GM23338 (cell line): ENCODE measurements at regions not wholly inside any gene's neighbourhood (a gene's known extent, or its start where the extent isn't known, plus 50 kb on each side); places are given as distances from the start of the nearest gene placed in this dataset.

Source experiments
- ATAC-seq: fragments of 200-7000 bp; cut with Tn5 transposase; 3 replicates; pipeline ENCODE4 v1.9.1; 2020
- DNase-seq: peaks from one replicate; pipeline ENCODE4 v3.0.0-alpha.2; 2015; ENCODE audit warnings: low spot score
- H2AFZ ChIP-seq: fragments of 200-600 bp; sonication (generic); 2 replicates; pipeline ENCODE4 v1.8.0; 2016; ENCODE audit warnings: antibody characterized with exemption, mild to moderate bottlenecking, moderate library complexity
- H3F3A ChIP-seq: fragments of 200-600 bp; sonication (generic); replicated peaks from 2 replicates; pipeline ENCODE4 v1.8.0; 2017; ENCODE audit warnings: antibody characterized with exemption, mixed run types, low read depth
- H3K27ac ChIP-seq: fragments of 200-600 bp; sonication (generic); 2 replicates; pipeline ENCODE4 v1.6.1; 2016; ENCODE audit warnings: low read depth
- H3K27me3 ChIP-seq: fragments of 200-600 bp; sonication (generic); 2 replicates; pipeline ENCODE4 v1.8.0; 2016; ENCODE audit warnings: mild to moderate bottlenecking, mixed run types, moderate library complexity; ENCODE audit not compliant: insufficient read depth
- H3K36me3 ChIP-seq: fragments of 200-600 bp; sonication (generic); 2 replicates; pipeline ENCODE4 v1.8.0; 2016; ENCODE audit warnings: mild to moderate bottlenecking; ENCODE audit not compliant: insufficient read depth
- H3K4me1 ChIP-seq: fragments of 200-600 bp; sonication (generic); 2 replicates; pipeline ENCODE4 v1.8.0; 2016; ENCODE audit warnings: mild to moderate bottlenecking, moderate library complexity; ENCODE audit not compliant: insufficient read depth
- H3K4me2 ChIP-seq: fragments of 200-600 bp; sonication (generic); 2 replicates; pipeline ENCODE4 v1.7.1; 2017; ENCODE audit warnings: mixed run types
- H3K4me3 ChIP-seq: fragments of 200-600 bp; sonication (generic); 2 replicates; pipeline ENCODE4 v1.6.1; 2016; ENCODE audit warnings: mixed run types
- H3K79me2 ChIP-seq: fragments of 200-600 bp; sonication (generic); replicated peaks from 2 replicates; pipeline ENCODE4 v1.8.0; 2017; ENCODE audit warnings: mild to moderate bottlenecking; ENCODE audit not compliant: insufficient read depth
- H3K9me2 ChIP-seq: fragments of 200-600 bp; sonication (generic); 2 replicates; pipeline ENCODE4 v1.8.0; 2017; ENCODE audit not compliant: insufficient read depth
- H4K20me1 ChIP-seq: fragments of 200-600 bp; sonication (generic); replicated peaks from 2 replicates; pipeline ENCODE4 v1.8.0; 2017; ENCODE audit warnings: mild to moderate bottlenecking; ENCODE audit not compliant: insufficient read depth
- H3K27ac Mint-ChIP-seq: 2 replicates; pipeline ENCODE4 v1.8.0; 2020; ENCODE audit warnings: inconsistent platforms, mild to moderate bottlenecking, moderate library complexity, mixed read lengths
- H3K27me3 Mint-ChIP-seq: 3 replicates; pipeline ENCODE4 v1.8.0; 2022; ENCODE audit warnings: low read depth, mild to moderate bottlenecking, moderate library complexity, mixed read lengths, inconsistent platforms; ENCODE audit not compliant: insufficient read depth, poor library complexity
- H3K36me3 Mint-ChIP-seq: 3 replicates; pipeline ENCODE4 v1.8.0; 2021; ENCODE audit warnings: low read depth, mild to moderate bottlenecking, inconsistent platforms, moderate library complexity, mixed read lengths
- H3K4me1 Mint-ChIP-seq: 3 replicates; pipeline ENCODE4 v1.8.0; 2020; ENCODE audit warnings: mild to moderate bottlenecking, inconsistent platforms, mixed read lengths
- H3K4me3 Mint-ChIP-seq: 3 replicates; pipeline ENCODE4 v1.8.0; 2021; ENCODE audit warnings: moderate library complexity, mild to moderate bottlenecking, inconsistent platforms, mixed read lengths
- H3K9me3 Mint-ChIP-seq: 3 replicates; pipeline ENCODE4 v1.8.0; 2020; ENCODE audit warnings: moderate library complexity, mild to moderate bottlenecking, inconsistent platforms, mixed read lengths
- CREB1 ChIP-seq: fragments of 250-450 bp; sonication (Bioruptor Pico); IDR thresholded peaks from 2 replicates; pipeline ENCODE4 v1.5.0; 2020; ENCODE audit warnings: low read depth, mild to moderate bottlenecking, moderate library complexity
- EZH2 ChIP-seq: fragments of 200-600 bp; sonication (generic); IDR thresholded peaks from one replicate; pipeline ENCODE4 v1.8.0; 2017; ENCODE audit warnings: antibody characterized with exemption, mild to moderate bottlenecking, low read depth; ENCODE audit not compliant: unreplicated experiment
- EZH2phosphoT487 ChIP-seq: fragments of 200-600 bp; sonication (generic); IDR thresholded peaks from one replicate; pipeline ENCODE4 v1.8.1; 2018; ENCODE audit warnings: antibody characterized with exemption; ENCODE audit not compliant: unreplicated experiment
- JUNB ChIP-seq: IDR thresholded peaks from one replicate; pipeline ENCODE4 v1.6.1; 2016; ENCODE audit warnings: antibody characterized with exemption; ENCODE audit not compliant: unreplicated experiment
- NANOG ChIP-seq: IDR thresholded peaks from 2 replicates; pipeline ENCODE4 v1.6.1; 2016; ENCODE audit warnings: antibody characterized with exemption, borderline replicate concordance
- POLR2AphosphoS5 ChIP-seq: IDR thresholded peaks from 2 replicates; pipeline ENCODE4 v1.6.1; 2016; ENCODE audit warnings: antibody characterized with exemption, low read depth
- STAT1 ChIP-seq: IDR thresholded peaks from one replicate; pipeline ENCODE4 v1.6.1; 2016; ENCODE audit warnings: antibody characterized with exemption; ENCODE audit not compliant: unreplicated experiment
- ZNF114 ChIP-seq: fragments of 250-450 bp; sonication (Bioruptor Pico); IDR thresholded peaks from 2 replicates; pipeline ENCODE4 v1.5.0; 2020; ENCODE audit warnings: mild to moderate bottlenecking, moderate library complexity
- ZNF331 ChIP-seq: fragments of 250-450 bp; sonication (Bioruptor Pico); IDR thresholded peaks from 2 replicates; pipeline ENCODE4 v1.5.0; 2020; ENCODE audit warnings: low read depth, mild to moderate bottlenecking, moderate library complexity
- TF ChIP-seq, protein P1 (sequence below): fragments of 250-450 bp; sonication (Bioruptor Pico); IDR thresholded peaks from 2 replicates; pipeline ENCODE4 v1.5.0; 2020; ENCODE audit warnings: mild to moderate bottlenecking, moderate library complexity
- TF ChIP-seq, protein P2 (sequence below): IDR thresholded peaks from 2 replicates; pipeline ENCODE4 v1.6.1; 2016; ENCODE audit warnings: antibody characterized with exemption
- TF ChIP-seq, protein P3 (sequence below), 2 experiments: fragments of 200-600 bp in 1 of 2; sonication (generic) in 1 of 2; conservative IDR thresholded peaks; 2 replicates each; pipeline versions ENCODE4 v1.5.1 to v1.6.1; 2016 to 2017; ENCODE audit warnings: antibody characterized with exemption in 2 of 2, low read depth in 2 of 2, mild to moderate bottlenecking in 2 of 2, moderate library complexity in 1 of 2
- TF ChIP-seq, protein P4 (sequence below): IDR thresholded peaks from one replicate; pipeline ENCODE4 v1.6.1; 2018; ENCODE audit warnings: antibody characterized with exemption; ENCODE audit not compliant: unreplicated experiment

DNA sequence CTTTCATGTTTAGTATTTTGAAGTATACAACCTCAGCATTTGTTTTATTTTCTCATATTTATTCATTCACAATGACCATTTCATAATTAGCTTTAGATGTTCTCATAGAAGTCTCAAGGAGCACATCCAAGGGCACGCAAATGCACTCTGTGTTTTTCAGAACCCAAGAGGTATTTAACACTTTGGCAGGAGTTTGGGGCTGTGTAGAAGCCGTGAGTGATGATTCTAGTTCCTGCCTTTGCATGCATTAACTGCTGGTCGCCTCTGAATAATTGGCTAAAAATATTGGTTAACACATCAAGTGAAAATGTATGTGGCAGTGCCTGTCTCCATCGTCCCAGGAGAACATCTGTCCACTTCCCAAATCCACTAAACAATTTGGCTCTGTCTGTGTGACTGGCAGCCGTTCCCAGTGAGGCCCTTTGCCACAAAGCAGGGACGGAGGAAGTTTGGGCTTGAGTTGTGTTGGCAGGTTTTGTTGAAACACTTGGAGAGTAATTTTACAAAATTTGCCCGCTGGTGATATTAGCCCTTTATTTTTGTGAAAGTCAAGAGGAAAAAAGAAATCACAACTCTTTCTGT, 730.7 kb upstream of the SLIT2 start:
- H3F3A ChIP-seq = no peaks in the 10 kb centered on the region
- H3K9me2 ChIP-seq = peaks cover 6% of the 10 kb centered on the region; the same call in 1 of the 2 replicates
- TF ChIP-seq STAT1 = no peak
- TF ChIP-seq, protein P1, sequence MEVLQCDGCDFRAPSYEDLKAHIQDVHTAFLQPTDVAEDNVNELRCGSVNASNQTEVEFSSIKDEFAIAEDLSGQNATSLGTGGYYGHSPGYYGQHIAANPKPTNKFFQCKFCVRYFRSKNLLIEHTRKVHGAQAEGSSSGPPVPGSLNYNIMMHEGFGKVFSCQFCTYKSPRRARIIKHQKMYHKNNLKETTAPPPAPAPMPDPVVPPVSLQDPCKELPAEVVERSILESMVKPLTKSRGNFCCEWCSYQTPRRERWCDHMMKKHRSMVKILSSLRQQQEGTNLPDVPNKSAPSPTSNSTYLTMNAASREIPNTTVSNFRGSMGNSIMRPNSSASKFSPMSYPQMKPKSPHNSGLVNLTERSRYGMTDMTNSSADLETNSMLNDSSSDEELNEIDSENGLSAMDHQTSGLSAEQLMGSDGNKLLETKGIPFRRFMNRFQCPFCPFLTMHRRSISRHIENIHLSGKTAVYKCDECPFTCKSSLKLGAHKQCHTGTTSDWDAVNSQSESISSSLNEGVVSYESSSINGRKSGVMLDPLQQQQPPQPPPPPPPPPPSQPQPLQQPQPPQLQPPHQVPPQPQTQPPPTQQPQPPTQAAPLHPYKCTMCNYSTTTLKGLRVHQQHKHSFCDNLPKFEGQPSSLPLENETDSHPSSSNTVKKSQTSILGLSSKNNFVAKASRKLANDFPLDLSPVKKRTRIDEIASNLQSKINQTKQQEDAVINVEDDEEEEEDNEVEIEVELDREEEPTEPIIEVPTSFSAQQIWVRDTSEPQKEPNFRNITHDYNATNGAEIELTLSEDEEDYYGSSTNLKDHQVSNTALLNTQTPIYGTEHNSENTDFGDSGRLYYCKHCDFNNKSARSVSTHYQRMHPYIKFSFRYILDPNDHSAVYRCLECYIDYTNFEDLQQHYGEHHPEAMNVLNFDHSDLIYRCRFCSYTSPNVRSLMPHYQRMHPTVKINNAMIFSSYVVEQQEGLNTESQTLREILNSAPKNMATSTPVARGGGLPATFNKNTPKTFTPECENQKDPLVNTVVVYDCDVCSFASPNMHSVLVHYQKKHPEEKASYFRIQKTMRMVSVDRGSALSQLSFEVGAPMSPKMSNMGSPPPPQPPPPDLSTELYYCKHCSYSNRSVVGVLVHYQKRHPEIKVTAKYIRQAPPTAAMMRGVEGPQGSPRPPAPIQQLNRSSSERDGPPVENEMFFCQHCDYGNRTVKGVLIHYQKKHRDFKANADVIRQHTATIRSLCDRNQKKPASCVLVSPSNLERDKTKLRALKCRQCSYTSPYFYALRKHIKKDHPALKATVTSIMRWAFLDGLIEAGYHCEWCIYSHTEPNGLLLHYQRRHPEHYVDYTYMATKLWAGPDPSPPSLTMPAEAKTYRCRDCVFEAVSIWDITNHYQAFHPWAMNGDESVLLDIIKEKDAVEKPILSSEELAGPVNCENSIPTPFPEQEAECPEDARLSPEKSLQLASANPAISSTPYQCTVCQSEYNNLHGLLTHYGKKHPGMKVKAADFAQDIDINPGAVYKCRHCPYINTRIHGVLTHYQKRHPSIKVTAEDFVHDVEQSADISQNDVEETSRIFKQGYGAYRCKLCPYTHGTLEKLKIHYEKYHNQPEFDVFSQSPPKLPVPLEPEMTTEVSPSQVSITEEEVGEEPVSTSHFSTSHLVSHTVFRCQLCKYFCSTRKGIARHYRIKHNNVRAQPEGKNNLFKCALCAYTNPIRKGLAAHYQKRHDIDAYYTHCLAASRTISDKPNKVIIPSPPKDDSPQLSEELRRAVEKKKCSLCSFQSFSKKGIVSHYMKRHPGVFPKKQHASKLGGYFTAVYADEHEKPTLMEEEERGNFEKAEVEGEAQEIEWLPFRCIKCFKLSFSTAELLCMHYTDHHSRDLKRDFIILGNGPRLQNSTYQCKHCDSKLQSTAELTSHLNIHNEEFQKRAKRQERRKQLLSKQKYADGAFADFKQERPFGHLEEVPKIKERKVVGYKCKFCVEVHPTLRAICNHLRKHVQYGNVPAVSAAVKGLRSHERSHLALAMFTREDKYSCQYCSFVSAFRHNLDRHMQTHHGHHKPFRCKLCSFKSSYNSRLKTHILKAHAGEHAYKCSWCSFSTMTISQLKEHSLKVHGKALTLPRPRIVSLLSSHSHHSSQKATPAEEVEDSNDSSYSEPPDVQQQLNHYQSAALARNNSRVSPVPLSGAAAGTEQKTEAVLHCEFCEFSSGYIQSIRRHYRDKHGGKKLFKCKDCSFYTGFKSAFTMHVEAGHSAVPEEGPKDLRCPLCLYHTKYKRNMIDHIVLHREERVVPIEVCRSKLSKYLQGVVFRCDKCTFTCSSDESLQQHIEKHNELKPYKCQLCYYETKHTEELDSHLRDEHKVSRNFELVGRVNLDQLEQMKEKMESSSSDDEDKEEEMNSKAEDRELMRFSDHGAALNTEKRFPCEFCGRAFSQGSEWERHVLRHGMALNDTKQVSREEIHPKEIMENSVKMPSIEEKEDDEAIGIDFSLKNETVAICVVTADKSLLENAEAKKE (CRISPR knock-in tag) = no peak
- no peak for TF ChIP-seq ZNF331
- TF ChIP-seq POLR2AphosphoS5 = no peak
- TF ChIP-seq, protein P2, sequence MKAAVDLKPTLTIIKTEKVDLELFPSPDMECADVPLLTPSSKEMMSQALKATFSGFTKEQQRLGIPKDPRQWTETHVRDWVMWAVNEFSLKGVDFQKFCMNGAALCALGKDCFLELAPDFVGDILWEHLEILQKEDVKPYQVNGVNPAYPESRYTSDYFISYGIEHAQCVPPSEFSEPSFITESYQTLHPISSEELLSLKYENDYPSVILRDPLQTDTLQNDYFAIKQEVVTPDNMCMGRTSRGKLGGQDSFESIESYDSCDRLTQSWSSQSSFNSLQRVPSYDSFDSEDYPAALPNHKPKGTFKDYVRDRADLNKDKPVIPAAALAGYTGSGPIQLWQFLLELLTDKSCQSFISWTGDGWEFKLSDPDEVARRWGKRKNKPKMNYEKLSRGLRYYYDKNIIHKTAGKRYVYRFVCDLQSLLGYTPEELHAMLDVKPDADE = no peak
- TF ChIP-seq, protein P3, sequence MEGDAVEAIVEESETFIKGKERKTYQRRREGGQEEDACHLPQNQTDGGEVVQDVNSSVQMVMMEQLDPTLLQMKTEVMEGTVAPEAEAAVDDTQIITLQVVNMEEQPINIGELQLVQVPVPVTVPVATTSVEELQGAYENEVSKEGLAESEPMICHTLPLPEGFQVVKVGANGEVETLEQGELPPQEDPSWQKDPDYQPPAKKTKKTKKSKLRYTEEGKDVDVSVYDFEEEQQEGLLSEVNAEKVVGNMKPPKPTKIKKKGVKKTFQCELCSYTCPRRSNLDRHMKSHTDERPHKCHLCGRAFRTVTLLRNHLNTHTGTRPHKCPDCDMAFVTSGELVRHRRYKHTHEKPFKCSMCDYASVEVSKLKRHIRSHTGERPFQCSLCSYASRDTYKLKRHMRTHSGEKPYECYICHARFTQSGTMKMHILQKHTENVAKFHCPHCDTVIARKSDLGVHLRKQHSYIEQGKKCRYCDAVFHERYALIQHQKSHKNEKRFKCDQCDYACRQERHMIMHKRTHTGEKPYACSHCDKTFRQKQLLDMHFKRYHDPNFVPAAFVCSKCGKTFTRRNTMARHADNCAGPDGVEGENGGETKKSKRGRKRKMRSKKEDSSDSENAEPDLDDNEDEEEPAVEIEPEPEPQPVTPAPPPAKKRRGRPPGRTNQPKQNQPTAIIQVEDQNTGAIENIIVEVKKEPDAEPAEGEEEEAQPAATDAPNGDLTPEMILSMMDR (conservative IDR thresholded peaks at IDR 0.05; ENCODE audit: low read depth in 2 of 2) = no peak
- TF ChIP-seq JUNB = no peak
- no peak for TF ChIP-seq NANOG
- TF ChIP-seq EZH2phosphoT487 = no peak
- TF ChIP-seq, protein P4, sequence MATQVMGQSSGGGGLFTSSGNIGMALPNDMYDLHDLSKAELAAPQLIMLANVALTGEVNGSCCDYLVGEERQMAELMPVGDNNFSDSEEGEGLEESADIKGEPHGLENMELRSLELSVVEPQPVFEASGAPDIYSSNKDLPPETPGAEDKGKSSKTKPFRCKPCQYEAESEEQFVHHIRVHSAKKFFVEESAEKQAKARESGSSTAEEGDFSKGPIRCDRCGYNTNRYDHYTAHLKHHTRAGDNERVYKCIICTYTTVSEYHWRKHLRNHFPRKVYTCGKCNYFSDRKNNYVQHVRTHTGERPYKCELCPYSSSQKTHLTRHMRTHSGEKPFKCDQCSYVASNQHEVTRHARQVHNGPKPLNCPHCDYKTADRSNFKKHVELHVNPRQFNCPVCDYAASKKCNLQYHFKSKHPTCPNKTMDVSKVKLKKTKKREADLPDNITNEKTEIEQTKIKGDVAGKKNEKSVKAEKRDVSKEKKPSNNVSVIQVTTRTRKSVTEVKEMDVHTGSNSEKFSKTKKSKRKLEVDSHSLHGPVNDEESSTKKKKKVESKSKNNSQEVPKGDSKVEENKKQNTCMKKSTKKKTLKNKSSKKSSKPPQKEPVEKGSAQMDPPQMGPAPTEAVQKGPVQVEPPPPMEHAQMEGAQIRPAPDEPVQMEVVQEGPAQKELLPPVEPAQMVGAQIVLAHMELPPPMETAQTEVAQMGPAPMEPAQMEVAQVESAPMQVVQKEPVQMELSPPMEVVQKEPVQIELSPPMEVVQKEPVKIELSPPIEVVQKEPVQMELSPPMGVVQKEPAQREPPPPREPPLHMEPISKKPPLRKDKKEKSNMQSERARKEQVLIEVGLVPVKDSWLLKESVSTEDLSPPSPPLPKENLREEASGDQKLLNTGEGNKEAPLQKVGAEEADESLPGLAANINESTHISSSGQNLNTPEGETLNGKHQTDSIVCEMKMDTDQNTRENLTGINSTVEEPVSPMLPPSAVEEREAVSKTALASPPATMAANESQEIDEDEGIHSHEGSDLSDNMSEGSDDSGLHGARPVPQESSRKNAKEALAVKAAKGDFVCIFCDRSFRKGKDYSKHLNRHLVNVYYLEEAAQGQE = no peak
- TF ChIP-seq EZH2 = no peak
- TF ChIP-seq CREB1 = no peak
- no peak for TF ChIP-seq ZNF114
- H3K9me3 Mint-ChIP-seq = no peaks in the 10 kb centered on the region; the same call in 2 of the 3 replicates
- ATAC-seq (no peak), DNase-seq (no peak)
- no peaks in the 10 kb centered on the region for H3K79me2 ChIP-seq
- no peak overlapping the region for H3K27ac ChIP-seq
- H3K36me3 ChIP-seq = no peaks in the 10 kb centered on the region
- no peaks in the 10 kb centered on the region for H3K27me3 Mint-ChIP-seq
- no peaks in the 10 kb centered on the region; the same call in 2 of the 3 replicates for H3K36me3 Mint-ChIP-seq
- no peak overlapping the region for H3K27ac Mint-ChIP-seq
- no peak overlapping the region for H3K4me3 ChIP-seq
- H2AFZ ChIP-seq = no peak overlapping the region
- H3K4me1 Mint-ChIP-seq = no peaks in the 10 kb centered on the region
- no peaks in the 10 kb centered on the region for H3K27me3 ChIP-seq
- H3K4me1 ChIP-seq = no peaks in the 10 kb centered on the region
- no peaks in the 10 kb centered on the region for H4K20me1 ChIP-seq
- H3K4me3 Mint-ChIP-seq = no peak overlapping the region
- H3K4me2 ChIP-seq = no peak overlapping the region
